ENCODE measurements at regions not wholly inside any gene's neighbourhood (a gene's known extent, or its start where the extent isn't known, plus 50 kb on each side); places are given as distances from the start of the nearest gene placed in this dataset.

- H3K4me3 ChIP-seq (ENCODE audit: control insufficient read depth in 2 of 3, extremely low read depth in 1 of 3, insufficient read depth in 2 of 3, low read depth in 1 of 3, low read length in 3 of 3): no peak overlapping the region
- no peaks in the 10 kb centered on the region for H4K20me1 ChIP-seq (ENCODE audit: control insufficient read depth, extremely low read depth, insufficient read depth, low read length)
- peaks cover 6% of the 10 kb centered on the region for H3K4me1 ChIP-seq (ENCODE audit: control insufficient read depth, extremely low read depth, insufficient read depth, low read length)
- no peak for FAIRE-seq
- dilution Hi-C loops (cut with MboI; ENCODE audit: extremely low pct_ligation_motif_present, low sequenced_read_pairs): no loop called here
- no peak overlapping the region for H2AFZ ChIP-seq (ENCODE audit: control insufficient read depth, low read length)
- no peaks in the 10 kb centered on the region for H3K9me1 ChIP-seq (ENCODE audit: control insufficient read depth, extremely low read depth, insufficient read depth, low read length)
- H3K9me3 ChIP-seq (ENCODE audit: control insufficient read depth, low read depth, low read length): no peaks in the 10 kb centered on the region
- no peaks in the 10 kb centered on the region for H3K36me3 ChIP-seq (ENCODE audit: control insufficient read depth in 2 of 2, extremely low read depth in 1 of 2, insufficient read depth in 2 of 2, low read length in 2 of 2)
- no peak for TF ChIP-seq EZH2 (IDR thresholded peaks at IDR 0.05; ENCODE audit: low read length)
- TF ChIP-seq CTCF (optimal IDR thresholded peaks at IDR 0.05 in 1 of 3, IDR thresholded peaks at IDR 0.05 in 1 of 3, conservative IDR thresholded peaks at IDR 0.05 in 1 of 3; ENCODE audit: extremely low read depth in 1 of 3, insufficient read depth in 2 of 3, low read length in 3 of 3): no peak
- H3K4me2 ChIP-seq (ENCODE audit: control insufficient read depth, extremely low read depth, insufficient read depth, low read depth, low read length): no peak overlapping the region
- H3K9ac ChIP-seq (ENCODE audit: control insufficient read depth, extremely low read depth, insufficient read depth, low read length): no peak overlapping the region
- H3K27ac ChIP-seq (ENCODE audit: control insufficient read depth, insufficient read depth, low read length): no peak overlapping the region
- no peaks in the 10 kb centered on the region for H3K79me2 ChIP-seq (ENCODE audit: control insufficient read depth, insufficient read depth, low read length)
- no peak for DNase-seq (ENCODE audit: low read depth, low spot score)
- no peaks in the 10 kb centered on the region for H3K27me3 ChIP-seq (ENCODE audit: control insufficient read depth, extremely low read depth, insufficient read depth, low read length)
Measured at GRCh38 chr20:51926670-51927305, 124.5 kb upstream of the SALL4 start.

GRCh38 chr20:51924509-51924908, 122.2 kb upstream of the SALL4 start:
- Histone ChIP-seq H3K79me2 (ENCODE audit: control insufficient read depth, insufficient read depth, low read length) (no peaks in the 10 kb centered on the region), H3K4me3 (ENCODE audit: control insufficient read depth in 2 of 3, extremely low read depth in 1 of 3, insufficient read depth in 2 of 3, low read depth in 1 of 3, low read length in 3 of 3) (no peak overlapping the region), H4K20me1 (ENCODE audit: control insufficient read depth, extremely low read depth, insufficient read depth, low read length) (no peaks in the 10 kb centered on the region), H3K4me1 (ENCODE audit: control insufficient read depth, extremely low read depth, insufficient read depth, low read length) (no peaks in the 10 kb centered on the region), H3K9me1 (ENCODE audit: control insufficient read depth, extremely low read depth, insufficient read depth, low read length) (no peaks in the 10 kb centered on the region), H3K27ac (ENCODE audit: control insufficient read depth, insufficient read depth, low read length) (no peak overlapping the region), H3K9ac (ENCODE audit: control insufficient read depth, extremely low read depth, insufficient read depth, low read length) (no peak overlapping the region), H3K4me2 (ENCODE audit: control insufficient read depth, extremely low read depth, insufficient read depth, low read depth, low read length) (no peak overlapping the region), H3K9me3 (ENCODE audit: control insufficient read depth, low read depth, low read length) (no peaks in the 10 kb centered on the region), H3K36me3 (ENCODE audit: control insufficient read depth in 2 of 2, extremely low read depth in 1 of 2, insufficient read depth in 2 of 2, low read length in 2 of 2) (no peaks in the 10 kb centered on the region), H2AFZ (ENCODE audit: control insufficient read depth, low read length) (no peak overlapping the region), H3K27me3 (ENCODE audit: control insufficient read depth, extremely low read depth, insufficient read depth, low read length) (no peaks in the 10 kb centered on the region)
- dilution Hi-C loops (cut with MboI; ENCODE audit: extremely low pct_ligation_motif_present, low sequenced_read_pairs): no loop called here
- TF ChIP-seq CTCF (optimal IDR thresholded peaks at IDR 0.05 in 1 of 3, IDR thresholded peaks at IDR 0.05 in 1 of 3, conservative IDR thresholded peaks at IDR 0.05 in 1 of 3; ENCODE audit: extremely low read depth in 1 of 3, insufficient read depth in 2 of 3, low read length in 3 of 3) (no peak), EZH2 (IDR thresholded peaks at IDR 0.05; ENCODE audit: low read length) (no peak)
- no peak for FAIRE-seq
- no peak for DNase-seq (ENCODE audit: low read depth, low spot score)
